OCI-LY1 (cell line): ENCODE measurements at regions not wholly inside any gene's neighbourhood (a gene's known extent, or its start where the extent isn't known, plus 50 kb on each side); places are given as distances from the start of the nearest gene placed in this dataset.

ENCODE experiments used
- H2AFZ ChIP-seq: fragments of 200-600 bp; sonication (generic), shearing (Covaris generic); 2 replicates; pipeline ENCODE4 v1.6.0; 2014; ENCODE audit warnings: antibody characterized with exemption, mild to moderate bottlenecking, low read length
- H3F3A ChIP-seq: fragments of 200-600 bp; sonication (generic), shearing (Covaris generic); 2 replicates; pipeline ENCODE4 v1.6.0; 2014; ENCODE audit warnings: mild to moderate bottlenecking, antibody characterized with exemption, low read length, moderate library complexity; ENCODE audit not compliant: insufficient read depth
- H3K27ac ChIP-seq: fragments of 200-600 bp; sonication (generic); 2 replicates; pipeline ENCODE4 v1.5.1; 2014; ENCODE audit warnings: low read length, mixed run types, mild to moderate bottlenecking, low read depth; ENCODE audit not compliant: poor library complexity, severe bottlenecking
- H3K27me3 ChIP-seq: fragments of 200-600 bp; sonication (generic); 2 replicates; pipeline ENCODE4 v1.6.0; 2014; ENCODE audit warnings: antibody characterized with exemption, mild to moderate bottlenecking, low read length, moderate library complexity; ENCODE audit not compliant: insufficient read depth
- H3K36me3 ChIP-seq: fragments of 200-600 bp; sonication (generic); 2 replicates; pipeline ENCODE4 v1.6.1; 2014; ENCODE audit warnings: mild to moderate bottlenecking, antibody characterized with exemption, low read length, moderate library complexity, mixed read lengths; ENCODE audit not compliant: insufficient read depth
- H3K4me1 ChIP-seq: fragments of 200-600 bp; sonication (generic); 2 replicates; pipeline ENCODE4 v1.5.1; 2014; ENCODE audit warnings: mild to moderate bottlenecking, low read length, moderate library complexity; ENCODE audit not compliant: insufficient read depth, severe bottlenecking
- H3K4me2 ChIP-seq: fragments of 200-600 bp; sonication (generic), shearing (Covaris generic); 2 replicates; pipeline ENCODE4 v1.6.1; 2014; ENCODE audit warnings: low read length
- H3K4me3 ChIP-seq: fragments of 200-600 bp; sonication (generic); 2 replicates; pipeline ENCODE4 v1.5.1; 2014; ENCODE audit warnings: low read length, low read depth, mild to moderate bottlenecking, mixed read lengths; ENCODE audit not compliant: poor library complexity, severe bottlenecking
- H3K79me2 ChIP-seq: fragments of 200-600 bp; shearing (Covaris generic); 2 replicates; pipeline ENCODE4 v1.6.1; 2016; ENCODE audit warnings: mixed run types, low read length, mixed read lengths; ENCODE audit not compliant: insufficient read depth
- H3K9ac ChIP-seq: fragments of 200-600 bp; sonication (generic), shearing (Covaris generic); 2 replicates; pipeline ENCODE4 v1.6.1; 2014; ENCODE audit warnings: mild to moderate bottlenecking, low read length, mixed read lengths
- H3K9me2 ChIP-seq: fragments of 200-600 bp; sonication (generic), shearing (Covaris generic); 2 replicates; pipeline ENCODE4 v1.6.1; 2014; ENCODE audit warnings: low read depth, mild to moderate bottlenecking, low read length, mixed read lengths
- H3K9me3 ChIP-seq: fragments of 200-600 bp; shearing (Covaris generic); 2 replicates; pipeline ENCODE4 v1.6.1; 2014; ENCODE audit warnings: low read length, mixed read lengths
- H4K20me1 ChIP-seq: fragments of 200-600 bp; sonication (generic), shearing (Covaris generic); 2 replicates; pipeline ENCODE4 v1.6.0; 2016; ENCODE audit warnings: mild to moderate bottlenecking, low read length; ENCODE audit not compliant: insufficient read depth
- CTCF ChIP-seq: fragments of 200-600 bp; sonication (generic), shearing (Covaris generic); IDR thresholded peaks from 2 replicates; pipeline ENCODE4 v1.5.1; 2017; ENCODE audit warnings: mild to moderate bottlenecking, antibody characterized with exemption, low read length, moderate library complexity, mixed read lengths
- EZH2 ChIP-seq: fragments of 200-600 bp; sonication (generic), shearing (Covaris generic); IDR thresholded peaks from 2 replicates; pipeline ENCODE4 v1.8.0; 2017; ENCODE audit warnings: borderline replicate concordance, mixed run types, mild to moderate bottlenecking, antibody characterized with exemption, low read length, moderate library complexity, mixed read lengths

- Histone ChIP-seq H2AFZ (no peak overlapping the region), H4K20me1 (no peaks in the 10 kb centered on the region), H3K9ac (no peak overlapping the region)
Measured at GRCh38 chr3:6785726-6786125, 75.2 kb upstream of the GRM7 start.

DNA sequence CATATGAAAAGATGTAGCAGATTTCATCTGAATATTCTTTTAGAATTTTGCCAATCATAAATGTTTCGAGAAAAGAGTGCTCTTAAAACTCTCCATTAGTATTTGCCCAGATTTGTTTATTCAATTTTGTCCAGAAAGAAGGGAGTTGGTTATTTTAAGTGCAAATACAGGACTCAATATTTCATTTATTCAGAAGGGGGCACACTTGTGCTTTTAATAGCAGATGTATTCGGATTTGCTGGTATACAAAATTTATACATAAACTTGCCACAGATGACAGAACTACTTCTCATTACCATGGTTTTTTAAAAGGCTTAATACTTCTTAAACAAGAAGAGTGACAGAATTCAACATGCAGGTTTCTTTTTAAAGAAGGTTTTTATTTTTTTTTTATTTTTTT is 69.8 kb upstream of the GRM7 start:
- no peak overlapping the region for H3K27ac ChIP-seq
- H3K4me1 ChIP-seq: no peaks in the 10 kb centered on the region
- TF ChIP-seq CTCF (0 out of 2 replicates have a peak, but pooled peaks have one; percentile 11), EZH2 (no peak)
- no peak overlapping the region for H3K9ac ChIP-seq
- no peak overlapping the region for H3K4me2 ChIP-seq
- H3K36me3 ChIP-seq: no peaks in the 10 kb centered on the region
- H3F3A ChIP-seq: no peaks in the 10 kb centered on the region
- no peaks in the 10 kb centered on the region for H3K9me2 ChIP-seq
- no peaks in the 10 kb centered on the region for H3K27me3 ChIP-seq
- H3K9me3 ChIP-seq: no peaks in the 10 kb centered on the region
- no peak overlapping the region for H2AFZ ChIP-seq
- no peaks in the 10 kb centered on the region for H3K79me2 ChIP-seq
- no peaks in the 10 kb centered on the region for H4K20me1 ChIP-seq
- no peak overlapping the region for H3K4me3 ChIP-seq

More at GRCh38 chr3:6785726-6786125, 75.2 kb upstream of the GRM7 start:
- Histone ChIP-seq H3K4me3 (no peak overlapping the region), H3F3A (no peaks in the 10 kb centered on the region), H3K79me2 (no peaks in the 10 kb centered on the region), H3K36me3 (no peaks in the 10 kb centered on the region), H3K9me2 (no peaks in the 10 kb centered on the region), H3K9me3 (no peaks in the 10 kb centered on the region), H3K27ac (no peak overlapping the region), H3K4me2 (no peak overlapping the region), H3K27me3 (no peaks in the 10 kb centered on the region), H3K4me1 (no peaks in the 10 kb centered on the region)
- TF ChIP-seq CTCF: no peak

- no peak overlapping the region for H3K4me2 ChIP-seq
- no peaks in the 10 kb centered on the region for H3K4me1 ChIP-seq
- no peaks in the 10 kb centered on the region for H3K9me2 ChIP-seq
- H3K36me3 ChIP-seq: no peaks in the 10 kb centered on the region
- no peaks in the 10 kb centered on the region for H3K9me3 ChIP-seq
- H3K4me3 ChIP-seq: no peak overlapping the region
- no peaks in the 10 kb centered on the region for H4K20me1 ChIP-seq
- H3F3A ChIP-seq: no peaks in the 10 kb centered on the region
- no peak overlapping the region for H3K9ac ChIP-seq
- no peak for TF ChIP-seq EZH2
- peak; percentile 78 for TF ChIP-seq CTCF
- H3K79me2 ChIP-seq: no peaks in the 10 kb centered on the region
- H3K27me3 ChIP-seq: no peaks in the 10 kb centered on the region
- H3K27ac ChIP-seq: no peak overlapping the region
- no peak overlapping the region for H2AFZ ChIP-seq
Measured at GRCh38 chr3:6799264-6799915, 61.5 kb upstream of the GRM7 start.
